GM12875 (cell line): ENCODE measurements at regions not wholly inside any gene's neighbourhood (a gene's known extent, or its start where the extent isn't known, plus 50 kb on each side); places are given as distances from the start of the nearest gene placed in this dataset.
"Not testable (repeated sequence)": the region's sequence is repeated elsewhere in the genome, so short reads cannot be mapped to it uniquely, and the experiment has no call there.

Experiments
- H3K4me3 ChIP-seq: one replicate; pipeline ENCODE4 v1.5.1; 2011; ENCODE audit warnings: low read depth, low read length, control low read depth
- TF ChIP-seq, protein P1 (sequence below): IDR thresholded peaks from 2 replicates; pipeline ENCODE4 v1.5.1; 2011; ENCODE audit warnings: low read depth, mild to moderate bottlenecking, control low read depth, inconsistent platforms, low read length, moderate library complexity, borderline replicate concordance; ENCODE audit not compliant: insufficient read depth

DNA sequence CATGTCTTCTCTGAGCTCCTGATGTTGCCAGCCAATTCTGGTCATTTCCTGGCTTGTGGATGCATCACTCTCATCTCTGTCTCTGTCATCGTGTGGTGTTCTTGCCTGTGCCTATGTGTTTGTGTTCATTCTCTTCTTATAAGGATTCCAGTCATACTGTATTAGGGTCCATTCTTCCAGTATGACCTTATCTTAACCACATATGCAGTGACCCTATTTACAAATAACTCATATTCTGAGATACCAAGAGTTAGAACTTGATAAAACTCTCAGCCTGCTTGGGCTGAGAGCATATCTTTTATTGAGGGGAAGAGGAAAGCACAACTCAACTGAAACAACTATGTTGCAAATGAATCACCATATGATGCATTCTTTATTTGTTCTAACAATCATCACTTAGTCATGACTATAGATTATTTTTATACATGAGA lies 189.0 kb upstream of the ANXA10 start:
- H3K4me3 ChIP-seq = no peak overlapping the region
- TF ChIP-seq, protein P1, sequence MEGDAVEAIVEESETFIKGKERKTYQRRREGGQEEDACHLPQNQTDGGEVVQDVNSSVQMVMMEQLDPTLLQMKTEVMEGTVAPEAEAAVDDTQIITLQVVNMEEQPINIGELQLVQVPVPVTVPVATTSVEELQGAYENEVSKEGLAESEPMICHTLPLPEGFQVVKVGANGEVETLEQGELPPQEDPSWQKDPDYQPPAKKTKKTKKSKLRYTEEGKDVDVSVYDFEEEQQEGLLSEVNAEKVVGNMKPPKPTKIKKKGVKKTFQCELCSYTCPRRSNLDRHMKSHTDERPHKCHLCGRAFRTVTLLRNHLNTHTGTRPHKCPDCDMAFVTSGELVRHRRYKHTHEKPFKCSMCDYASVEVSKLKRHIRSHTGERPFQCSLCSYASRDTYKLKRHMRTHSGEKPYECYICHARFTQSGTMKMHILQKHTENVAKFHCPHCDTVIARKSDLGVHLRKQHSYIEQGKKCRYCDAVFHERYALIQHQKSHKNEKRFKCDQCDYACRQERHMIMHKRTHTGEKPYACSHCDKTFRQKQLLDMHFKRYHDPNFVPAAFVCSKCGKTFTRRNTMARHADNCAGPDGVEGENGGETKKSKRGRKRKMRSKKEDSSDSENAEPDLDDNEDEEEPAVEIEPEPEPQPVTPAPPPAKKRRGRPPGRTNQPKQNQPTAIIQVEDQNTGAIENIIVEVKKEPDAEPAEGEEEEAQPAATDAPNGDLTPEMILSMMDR = no peak

DNA sequence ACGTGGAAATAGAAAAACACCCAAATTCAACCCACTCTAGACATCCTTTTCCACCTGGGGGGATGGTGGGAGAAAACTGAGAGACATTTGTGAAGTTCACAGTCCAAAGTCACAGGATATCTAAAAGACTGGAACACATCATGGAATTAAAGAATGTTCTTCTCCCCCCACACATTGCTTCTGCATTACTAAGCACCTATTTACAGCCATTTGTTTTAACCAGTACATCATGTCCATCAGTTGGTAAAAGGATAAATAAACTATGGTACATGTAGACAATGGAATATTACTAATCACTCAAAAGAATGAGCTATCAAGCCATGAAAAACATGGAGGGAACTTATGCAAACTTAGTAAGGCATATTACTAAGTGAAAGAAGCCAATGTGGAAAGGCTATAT lies 185.5 kb upstream of the ANXA10 start:
- no peak overlapping the region for H3K4me3 ChIP-seq
- TF ChIP-seq, protein P1 = no peak

DNA sequence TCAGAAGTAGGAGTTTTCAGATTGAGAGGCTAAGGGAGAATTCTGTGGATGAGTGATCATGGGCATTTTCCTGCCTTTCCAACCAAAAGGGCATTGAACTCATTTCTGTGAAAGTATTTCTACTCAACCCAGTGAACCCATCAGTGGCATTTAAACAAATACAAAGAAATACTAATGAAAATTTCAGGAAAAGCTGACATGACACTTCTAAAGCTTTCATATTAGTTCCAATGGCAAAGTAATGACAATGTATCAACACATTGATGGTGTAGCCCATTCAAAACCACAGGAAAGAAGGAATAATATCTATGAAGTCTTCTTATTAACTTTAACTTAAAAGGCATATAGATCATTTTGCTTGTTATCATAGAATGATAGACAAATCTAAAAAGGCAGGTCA lies 183.5 kb upstream of the ANXA10 start:
- TF ChIP-seq, protein P1 = no peak
- H3K4me3 ChIP-seq = no peak overlapping the region

DNA sequence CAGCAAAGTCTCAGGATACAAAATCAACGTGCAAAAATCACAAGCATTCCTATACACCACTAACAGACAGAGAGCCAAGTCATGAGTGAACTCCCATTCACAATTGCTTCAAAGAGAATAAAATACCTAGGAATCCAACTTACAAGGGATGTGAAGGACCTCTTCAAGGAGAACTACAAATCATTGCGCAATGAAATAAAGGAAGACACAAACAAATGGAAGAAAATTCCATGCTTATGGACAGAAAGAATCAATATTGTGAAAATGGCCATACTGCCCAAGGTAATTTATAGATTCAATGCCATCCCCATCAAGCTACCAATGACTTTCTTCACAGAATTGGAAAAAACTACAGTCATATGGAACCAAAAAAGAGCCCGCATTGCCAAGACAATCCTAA lies 179.8 kb upstream of the ANXA10 start:
- H3K4me3 ChIP-seq = not testable (repeated sequence)

DNA sequence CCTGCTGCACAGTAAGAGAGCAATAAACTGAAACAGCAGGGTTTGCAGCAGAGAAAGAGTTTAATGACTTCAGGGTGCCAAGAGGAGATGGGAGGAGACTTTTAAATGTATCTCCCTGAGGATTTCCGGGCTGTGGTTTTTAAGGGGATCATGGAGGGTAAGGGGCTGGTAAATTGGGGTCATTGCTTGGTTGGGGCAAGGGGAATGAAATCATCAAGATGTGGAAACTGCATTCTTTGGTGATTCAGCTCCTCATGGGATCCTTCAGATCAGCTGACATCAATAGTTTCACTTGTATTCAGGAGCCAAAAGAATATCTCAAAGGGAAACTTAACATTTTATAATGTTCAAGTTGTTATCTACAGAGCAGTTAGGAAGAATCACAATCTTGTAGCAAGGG lies 174.3 kb upstream of the ANXA10 start:
- TF ChIP-seq, protein P1 = no peak
- no peak overlapping the region for H3K4me3 ChIP-seq

DNA sequence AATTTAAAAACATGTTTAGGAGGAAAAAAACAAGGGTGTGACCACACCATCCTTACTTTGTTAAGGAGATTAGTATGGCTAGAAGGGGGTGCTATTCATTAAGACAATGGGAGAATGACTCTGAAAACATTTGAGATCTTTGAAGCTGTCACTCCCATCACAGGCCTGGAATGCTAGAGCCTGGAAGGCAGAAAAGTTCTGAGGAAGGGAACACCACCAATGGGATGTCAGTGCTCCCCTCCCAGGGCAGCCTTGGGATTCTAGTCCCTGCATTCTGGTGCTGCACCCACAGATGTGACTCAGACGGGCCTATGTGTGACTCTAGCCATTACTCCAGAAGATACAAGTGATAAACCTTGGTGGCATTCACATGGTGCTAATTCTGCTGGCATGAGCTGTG lies 162.2 kb upstream of the ANXA10 start:
- H3K4me3 ChIP-seq = no peak overlapping the region
- TF ChIP-seq, protein P1 = no peak

DNA sequence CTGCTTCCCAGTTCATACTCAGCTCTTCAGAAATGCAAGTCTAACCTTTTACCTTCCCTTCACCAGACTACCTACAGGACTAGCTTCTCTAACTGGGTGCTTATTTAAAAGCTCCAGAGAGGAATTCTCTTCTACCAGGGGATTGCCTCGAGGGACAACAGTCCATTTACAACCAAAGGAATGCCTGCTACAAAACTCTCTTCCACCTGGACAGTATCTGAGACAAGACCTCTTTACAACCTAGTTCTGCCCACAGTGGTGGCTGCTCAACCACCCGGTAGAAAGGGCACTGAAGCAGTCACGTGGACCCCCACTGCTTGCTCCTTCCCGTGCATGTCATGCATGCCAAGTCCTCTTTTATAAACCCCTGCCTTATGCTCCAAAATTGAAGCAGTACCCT lies 158.1 kb upstream of the ANXA10 start:
- TF ChIP-seq, protein P1 = no peak
- no peak overlapping the region for H3K4me3 ChIP-seq
